ENCODE measurements at regions not wholly inside any gene's neighbourhood (a gene's known extent, or its start where the extent isn't known, plus 50 kb on each side); places are given as distances from the start of the nearest gene placed in this dataset.
"Not testable (repeated sequence)": the region's sequence is repeated elsewhere in the genome, so short reads cannot be mapped to it uniquely, and the experiment has no call there.

GRCh38 chr15:22519213-22519612, 60.5 kb downstream of the GOLGA6L22 start:
- peak; percentile 21 for DNase-seq

- not testable (repeated sequence) for DNase-seq
Measured at GRCh38 chr15:22526537-22526936, 67.8 kb downstream of the GOLGA6L22 start.

- DNase-seq = peak; percentile 0
Measured at GRCh38 chr15:22527016-22527415, 68.3 kb downstream of the GOLGA6L22 start.

GRCh38 chr15:22529200-22529599, 70.5 kb downstream of the GOLGA6L22 start:
- DNase-seq = not testable (repeated sequence)

- DNase-seq = not testable (repeated sequence)
Measured at GRCh38 chr15:22559701-22560100, 101.0 kb downstream of the GOLGA6L22 start.

GRCh38 chr15:22561716-22562115, 103.0 kb downstream of the GOLGA6L22 start:
- not testable (repeated sequence) for DNase-seq

- not testable (repeated sequence) for DNase-seq
Measured at GRCh38 chr15:22566510-22566909, 107.8 kb downstream of the GOLGA6L22 start.

GRCh38 chr15:22569486-22569885, 110.8 kb downstream of the GOLGA6L22 start:
- not testable (repeated sequence) for DNase-seq

- DNase-seq = not testable (repeated sequence)
Measured at GRCh38 chr15:22572152-22572735, 113.5 kb downstream of the GOLGA6L22 start.

- not testable (repeated sequence) for DNase-seq
Measured at GRCh38 chr15:22572792-22573191, 114.1 kb downstream of the GOLGA6L22 start.

GRCh38 chr15:22577828-22578227, 119.1 kb downstream of the GOLGA6L22 start:
- not testable (repeated sequence) for DNase-seq

GRCh38 chr15:22579213-22579612, 120.5 kb downstream of the GOLGA6L22 start:
- DNase-seq = not testable (repeated sequence)

- DNase-seq = not testable (repeated sequence)
Measured at GRCh38 chr15:22587391-22587790, 128.7 kb downstream of the GOLGA6L22 start.

GRCh38 chr15:22598552-22598951, 139.8 kb downstream of the GOLGA6L22 start:
- DNase-seq = not testable (repeated sequence)

- not testable (repeated sequence) for DNase-seq
Measured at GRCh38 chr15:22599526-22600320, 141.0 kb downstream of the GOLGA6L22 start.

- DNase-seq = not testable (repeated sequence)
Measured at GRCh38 chr15:22616976-22617375, 158.3 kb downstream of the GOLGA6L22 start.

- not testable (repeated sequence) for DNase-seq
Measured at GRCh38 chr15:22631789-22632188, 154.7 kb upstream of the NIPA1 start.

GRCh38 chr15:22639983-22640382, 146.5 kb upstream of the NIPA1 start:
- DNase-seq = not testable (repeated sequence)

- not testable (repeated sequence) for DNase-seq
Measured at GRCh38 chr15:22649458-22649857, 137.0 kb upstream of the NIPA1 start.

- not testable (repeated sequence) for DNase-seq
Measured at GRCh38 chr15:22651179-22651578, 135.3 kb upstream of the NIPA1 start.

GRCh38 chr15:22664294-22665058, 122.0 kb upstream of the NIPA1 start:
- DNase-seq = peak; percentile 8

- DNase-seq = peak; percentile 21
Measured at GRCh38 chr15:22665059-22665702, 121.3 kb upstream of the NIPA1 start.

- DNase-seq = peak; percentile 73
Measured at GRCh38 chr15:22665711-22666110, 120.7 kb upstream of the NIPA1 start.
